ENCODE measurements at regions not wholly inside any gene's neighbourhood (a gene's known extent, or its start where the extent isn't known, plus 50 kb on each side); places are given as distances from the start of the nearest gene placed in this dataset.

GRCh38 chr11:115724666-115725065, 220.5 kb upstream of the CADM1 start:
- CTCF ChIA-PET, result no interaction called here
- 0% methylated on average over 2 of the region's 2 CpGs for WGBS (ENCODE audit: missing lambda C conversion rate)
- no peak overlapping the region for H3K4me3 ChIP-seq
- POLR2A ChIA-PET, result no interaction called here
- FAIRE-seq (no peak), DNase-seq (ENCODE audit: low read depth in 1 of 2, low spot score in 1 of 2) (peak in 1 of 2 experiments; percentile 7), ATAC-seq (no peak)
- no peak overlapping the region for H3K27ac ChIP-seq
- H3K9me3 ChIP-seq, result no peaks in the 10 kb centered on the region
- TF ChIP-seq RFX5 (IDR thresholded peaks at IDR 0.05) (no peak), TFCP2L1 (CRISPR knock-in tag; IDR thresholded peaks at IDR 0.05) (no peak)
- no peaks in the 10 kb centered on the region for H3K4me1 ChIP-seq
- no peak overlapping the region for H3K4me2 ChIP-seq

GRCh38 chr11:115722711-115723110, 218.5 kb upstream of the CADM1 start:
- H3K4me1 ChIP-seq, result no peaks in the 10 kb centered on the region
- ATAC-seq (no peak), FAIRE-seq (no peak), DNase-seq (ENCODE audit: low read depth in 1 of 2, low spot score in 1 of 2) (no peak)
- CTCF ChIA-PET, result no interaction called here
- 23% methylated on average over 4 of the region's 4 CpGs for WGBS (ENCODE audit: missing lambda C conversion rate)
- H3K27ac ChIP-seq, result no peak overlapping the region
- no peak for TF ChIP-seq KDM5A (IDR thresholded peaks at IDR 0.05)
- TF ChIP-seq FOSL2 (IDR thresholded peaks at IDR 0.05), result no peak
- no peak for TF ChIP-seq FOSL2 (CRISPR knock-in tag; IDR thresholded peaks at IDR 0.05)
- TF ChIP-seq CHD4 (IDR thresholded peaks at IDR 0.05; ENCODE audit: borderline replicate concordance), result no peak
- TF ChIP-seq, protein P1, sequence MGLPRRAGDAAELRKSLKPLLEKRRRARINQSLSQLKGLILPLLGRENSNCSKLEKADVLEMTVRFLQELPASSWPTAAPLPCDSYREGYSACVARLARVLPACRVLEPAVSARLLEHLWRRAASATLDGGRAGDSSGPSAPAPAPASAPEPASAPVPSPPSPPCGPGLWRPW (IDR thresholded peaks at IDR 0.05), result no peak
- no peak for TF ChIP-seq JUN (IDR thresholded peaks at IDR 0.05)
- TF ChIP-seq, protein P2, sequence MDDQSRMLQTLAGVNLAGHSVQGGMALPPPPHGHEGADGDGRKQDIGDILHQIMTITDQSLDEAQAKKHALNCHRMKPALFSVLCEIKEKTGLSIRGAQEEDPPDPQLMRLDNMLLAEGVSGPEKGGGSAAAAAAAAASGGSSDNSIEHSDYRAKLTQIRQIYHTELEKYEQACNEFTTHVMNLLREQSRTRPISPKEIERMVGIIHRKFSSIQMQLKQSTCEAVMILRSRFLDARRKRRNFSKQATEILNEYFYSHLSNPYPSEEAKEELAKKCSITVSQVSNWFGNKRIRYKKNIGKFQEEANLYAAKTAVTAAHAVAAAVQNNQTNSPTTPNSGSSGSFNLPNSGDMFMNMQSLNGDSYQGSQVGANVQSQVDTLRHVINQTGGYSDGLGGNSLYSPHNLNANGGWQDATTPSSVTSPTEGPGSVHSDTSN (IDR thresholded peaks at IDR 0.05), result no peak
- H3K4me2 ChIP-seq, result no peak overlapping the region
- POLR2A ChIA-PET, result no interaction called here
- H3K9me3 ChIP-seq, result no peaks in the 10 kb centered on the region
- no peak overlapping the region for H3K4me3 ChIP-seq

- H3K4me2 ChIP-seq, result no peak overlapping the region
- H3K4me1 ChIP-seq, result no peaks in the 10 kb centered on the region
- CTCF ChIA-PET, result no interaction called here
- TF ChIP-seq KDM1A (IDR thresholded peaks at IDR 0.05; ENCODE audit: low read depth) (no peak), BCL3 (IDR thresholded peaks at IDR 0.05) (no peak), RARB (CRISPR knock-in tag; IDR thresholded peaks at IDR 0.05) (no peak), ZNF302 (CRISPR knock-in tag; IDR thresholded peaks at IDR 0.05) (no peak), HOXB5 (CRISPR knock-in tag; IDR thresholded peaks at IDR 0.05) (no peak), MAZ (IDR thresholded peaks at IDR 0.05; ENCODE audit: borderline replicate concordance, low read depth, low read length) (no peak), POLR2A (IDR thresholded peaks at IDR 0.05; ENCODE audit: low read length) (no peak)
- no peak overlapping the region for H3K27ac ChIP-seq
- no peak for ATAC-seq
- POLR2A ChIA-PET, result no interaction called here
- no peak for FAIRE-seq
- no peaks in the 10 kb centered on the region for H3K9me3 ChIP-seq
- 0% methylated on average over 3 of the region's 3 CpGs for WGBS (ENCODE audit: missing lambda C conversion rate)
- DNase-seq (ENCODE audit: low read depth in 1 of 2, low spot score in 1 of 2), result no peak
- no peak overlapping the region for H3K4me3 ChIP-seq
These were observed 217.2 kb upstream of the CADM1 start for GRCh38 chr11:115721296-115721995.

DNA sequence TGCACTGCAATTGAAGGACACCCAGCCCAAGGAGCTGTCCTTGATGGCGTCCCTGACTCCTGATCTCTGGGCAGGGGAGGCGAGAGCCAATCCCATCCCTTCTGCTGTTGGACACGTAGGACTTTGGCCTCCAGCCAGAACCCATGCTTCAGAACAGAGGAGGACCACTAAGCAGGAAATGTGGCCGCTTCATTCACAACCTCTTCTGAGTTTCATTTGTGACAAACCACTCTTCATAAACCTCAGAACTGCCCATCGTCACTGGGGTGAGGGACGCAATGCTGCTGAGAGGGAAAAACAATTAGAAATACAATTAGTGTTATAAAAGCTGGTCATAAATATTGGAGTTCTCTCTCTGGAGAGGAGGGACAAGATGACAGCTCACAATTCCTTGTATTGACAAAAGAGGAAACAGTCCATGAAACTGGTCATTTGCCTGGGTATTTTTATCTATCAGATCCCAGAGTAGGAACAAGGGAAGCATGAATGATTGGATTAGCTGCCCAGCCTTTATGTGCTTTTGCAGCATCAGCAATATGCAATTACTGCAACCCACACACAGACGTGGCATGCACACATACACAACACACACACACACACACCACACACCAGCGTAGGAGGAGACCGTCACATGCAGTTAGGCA, 216.5 kb upstream of the CADM1 start:
- DNase-seq (ENCODE audit: low read depth in 1 of 2, low spot score in 1 of 2) (no peak), ATAC-seq (no peak), FAIRE-seq (no peak)
- TF ChIP-seq EHF (CRISPR knock-in tag; IDR thresholded peaks at IDR 0.05) (no peak), CBX8 (IDR thresholded peaks at IDR 0.05) (no peak), MAFK (IDR thresholded peaks at IDR 0.05; ENCODE audit: partially characterized antibody) (peak; percentile 55)
- ChIA-PET POLR2A (no interaction called here), CTCF (no interaction called here)
- WGBS (ENCODE audit: missing lambda C conversion rate), result 46% methylated on average over 9 of the region's 9 CpGs
- no peak overlapping the region for H3K4me2 ChIP-seq
- no peaks in the 10 kb centered on the region for H3K4me1 ChIP-seq
- H3K4me3 ChIP-seq, result no peak overlapping the region
- no peak overlapping the region for H3K27ac ChIP-seq
- H3K9me3 ChIP-seq, result no peaks in the 10 kb centered on the region
